ENCODE measurements at regions not wholly inside any gene's neighbourhood (a gene's known extent, or its start where the extent isn't known, plus 50 kb on each side); places are given as distances from the start of the nearest gene placed in this dataset.

- DNase-seq (no peak), ATAC-seq (no peak)
- CTCF ChIA-PET, result interaction anchor here (1.0 kb wide), 1 partner anchor 232 kb away, joined by 4 read pairs; no protein-coding TSS in a partner anchor
- peaks cover 22% of the 10 kb centered on the region for H3K27me3 Mint-ChIP-seq
- no peak overlapping the region for H3K27ac Mint-ChIP-seq
- H3K4me3 Mint-ChIP-seq, result no peak overlapping the region
- no peaks in the 10 kb centered on the region for H3K9me3 Mint-ChIP-seq (ENCODE audit: low read depth)
- peaks cover 25% of the 10 kb centered on the region for H3K4me1 Mint-ChIP-seq
- no peaks in the 10 kb centered on the region for H3K36me3 Mint-ChIP-seq
Measured at GRCh38 chr6:150312844-150313584, 55.8 kb upstream of the IYD start.

DNA sequence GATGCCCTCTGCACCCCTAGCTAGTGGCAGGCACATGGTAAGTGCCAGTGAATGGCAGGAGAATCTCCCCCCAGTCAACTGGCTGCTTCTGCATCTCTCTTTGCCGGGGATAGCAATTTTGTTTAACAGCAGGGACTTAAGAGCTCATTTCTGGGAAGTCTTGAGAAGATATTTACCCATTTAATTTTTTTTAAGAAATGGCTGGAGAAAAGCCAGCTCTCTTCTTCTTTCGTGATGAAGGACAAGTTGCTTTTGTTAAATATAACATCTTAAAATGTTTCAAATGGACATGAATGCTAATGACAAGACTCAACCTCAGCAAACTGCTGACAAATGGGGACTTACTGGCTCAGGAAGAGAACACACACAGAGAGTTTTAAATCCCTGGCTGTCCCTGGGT lies 55.0 kb upstream of the IYD start:
- CTCF ChIA-PET, result interaction anchor here (1.0 kb wide), 1 partner anchor 233 kb away, joined by 4 read pairs; no protein-coding TSS in a partner anchor
- DNase-seq, result no peak
- Mint-ChIP-seq H3K4me3 (no peak overlapping the region), H3K27me3 (peaks cover 22% of the 10 kb centered on the region), H3K9me3 (ENCODE audit: low read depth) (no peaks in the 10 kb centered on the region), H3K4me1 (peaks cover 25% of the 10 kb centered on the region), H3K36me3 (no peaks in the 10 kb centered on the region), H3K27ac (no peak overlapping the region)
- ATAC-seq, result no peak

GRCh38 chr6:150314230-150315188 lies 54.3 kb upstream of the IYD start:
- peaks cover 26% of the 10 kb centered on the region for H3K27me3 Mint-ChIP-seq
- DNase-seq, result no peak
- ATAC-seq, result no peak
- CTCF ChIA-PET, result no interaction called here
- no peak overlapping the region for H3K4me3 Mint-ChIP-seq
- H3K36me3 Mint-ChIP-seq, result no peaks in the 10 kb centered on the region
- no peak overlapping the region for H3K27ac Mint-ChIP-seq
- H3K9me3 Mint-ChIP-seq (ENCODE audit: low read depth), result no peaks in the 10 kb centered on the region
- peaks cover 22% of the 10 kb centered on the region for H3K4me1 Mint-ChIP-seq

- Mint-ChIP-seq H3K36me3 (no peaks in the 10 kb centered on the region), H3K9me3 (ENCODE audit: low read depth) (no peaks in the 10 kb centered on the region), H3K27ac (no peak overlapping the region), H3K27me3 (peaks cover 30% of the 10 kb centered on the region), H3K4me3 (no peak overlapping the region), H3K4me1 (peaks cover 13% of the 10 kb centered on the region)
- CTCF ChIA-PET, result no interaction called here
- DNase-seq (no peak), ATAC-seq (no peak)
Measured at GRCh38 chr6:150315626-150316025, 53.2 kb upstream of the IYD start.

DNA sequence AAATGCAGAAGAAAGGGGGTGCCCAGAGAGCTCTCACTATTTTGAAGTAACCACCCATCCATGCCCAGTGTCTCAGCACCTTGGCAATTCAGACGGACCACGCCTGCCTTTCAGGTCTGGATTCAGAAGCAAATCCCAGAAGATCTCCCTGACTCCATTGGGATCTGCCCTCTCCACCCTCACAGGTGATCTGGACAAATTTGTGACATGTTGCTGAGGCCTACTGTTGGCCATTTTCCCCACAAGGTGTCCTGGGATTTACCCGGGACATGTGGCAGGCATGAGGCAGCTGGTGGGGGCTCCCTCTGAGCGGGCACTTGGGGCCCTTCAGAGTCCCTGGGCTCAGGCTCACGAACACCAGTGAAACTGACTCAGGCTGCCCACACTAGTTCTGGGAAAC lies 51.9 kb upstream of the IYD start:
- Mint-ChIP-seq H3K36me3 (no peaks in the 10 kb centered on the region), H3K4me3 (no peak overlapping the region), H3K27ac (no peak overlapping the region), H3K4me1 (peaks cover under 1% of the 10 kb centered on the region), H3K27me3 (peaks cover 40% of the 10 kb centered on the region), H3K9me3 (ENCODE audit: low read depth) (no peaks in the 10 kb centered on the region)
- ATAC-seq (no peak), DNase-seq (no peak)
- CTCF ChIA-PET, result no interaction called here

Data from activated CD8-positive, alpha-beta memory T cell treated with anti-CD3 and anti-CD28 coated beads, Interleukin-2, amount 10 ng/mL, durations not matched to agents 7 days and 5 days (primary cell).